ENCODE measurements at regions not wholly inside any gene's neighbourhood (a gene's known extent, or its start where the extent isn't known, plus 50 kb on each side); places are given as distances from the start of the nearest gene placed in this dataset.

- no peak for DNase-seq (ENCODE audit: extremely low read depth, low read depth)
- TF ChIP-seq CTCF (IDR thresholded peaks at IDR 0.05; ENCODE audit: low read depth, low read length): no peak
Measured at GRCh38 chr11:95661162-95661561, 128.4 kb downstream of the FAM76B start.

GRCh38 chr11:95660038-95660437 lies 129.5 kb downstream of the FAM76B start:
- no peak for DNase-seq (ENCODE audit: extremely low read depth, low read depth)
- TF ChIP-seq CTCF (IDR thresholded peaks at IDR 0.05; ENCODE audit: low read depth, low read length): no peak

- TF ChIP-seq CTCF (IDR thresholded peaks at IDR 0.05; ENCODE audit: low read depth, low read length): no peak
- DNase-seq (ENCODE audit: extremely low read depth, low read depth): no peak
Measured at GRCh38 chr11:95659088-95659487, 130.5 kb downstream of the FAM76B start.

GRCh38 chr11:95655536-95655935 lies 134.0 kb downstream of the FAM76B start:
- no peak for DNase-seq (ENCODE audit: extremely low read depth, low read depth)
- no peak for TF ChIP-seq CTCF (IDR thresholded peaks at IDR 0.05; ENCODE audit: low read depth, low read length)

- no peak for TF ChIP-seq CTCF (IDR thresholded peaks at IDR 0.05; ENCODE audit: low read depth, low read length)
- no peak for DNase-seq (ENCODE audit: extremely low read depth, low read depth)
Measured at GRCh38 chr11:95653680-95654079, 135.9 kb downstream of the FAM76B start.

- DNase-seq (ENCODE audit: extremely low read depth, low read depth): no peak
- no peak for TF ChIP-seq CTCF (IDR thresholded peaks at IDR 0.05; ENCODE audit: low read depth, low read length)
Measured at GRCh38 chr11:95653099-95653498, 136.5 kb downstream of the FAM76B start.

GRCh38 chr11:95652002-95652472 lies 137.5 kb downstream of the FAM76B start:
- TF ChIP-seq CTCF (IDR thresholded peaks at IDR 0.05; ENCODE audit: low read depth, low read length): no peak
- DNase-seq (ENCODE audit: extremely low read depth, low read depth): no peak

Data from AG09319 (cell line).